Stimulated activated naive CD4-positive, alpha-beta T cell (primary cell): ENCODE measurements at regions not wholly inside any gene's neighbourhood (a gene's known extent, or its start where the extent isn't known, plus 50 kb on each side); places are given as distances from the start of the nearest gene placed in this dataset.

ENCODE experiments used
- DNase-seq, 6 experiments: peaks; one replicate each; lab custom pipeline; 2025; lab: John Stamatoyannopoulos, UW

- no peak for DNase-seq
Measured at GRCh38 chrX:5526191-5526590, 702.5 kb downstream of the NLGN4X start.

DNA sequence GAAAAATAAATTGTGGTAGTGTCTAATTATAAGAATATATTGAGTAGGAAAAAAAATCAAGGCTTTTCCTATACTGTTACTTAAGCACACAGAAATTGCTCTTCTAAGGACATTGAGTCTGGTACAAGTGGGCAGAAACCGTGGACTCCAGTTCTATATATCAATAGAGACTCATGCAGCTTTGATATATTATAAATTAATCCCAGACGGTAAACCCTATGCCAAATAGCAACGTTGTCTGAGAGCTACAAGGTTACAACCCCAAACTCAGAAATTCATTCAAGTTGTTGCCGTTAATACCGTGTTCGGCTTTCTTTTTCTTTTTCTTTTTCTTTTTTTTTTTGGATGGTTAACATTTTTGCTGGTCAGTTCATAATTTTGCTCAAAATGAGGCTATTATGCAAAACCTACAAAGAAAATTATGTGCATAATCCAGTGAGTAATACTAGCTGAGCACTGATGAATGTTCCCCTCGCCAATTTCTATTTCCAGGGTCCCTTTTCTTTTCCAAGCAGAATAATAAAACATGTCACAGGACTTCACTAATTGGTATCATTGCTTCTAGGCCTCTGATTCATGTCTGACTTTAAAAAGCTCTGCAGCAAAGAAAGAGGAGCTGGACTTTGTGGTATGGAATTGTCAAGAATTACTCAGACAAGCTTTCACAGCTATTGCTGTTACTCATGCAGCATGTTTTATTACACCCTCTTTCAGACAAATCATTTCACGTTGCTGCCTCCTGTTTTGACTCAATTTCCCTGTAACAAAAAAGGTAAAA, 737.7 kb downstream of the NLGN4X start:
- DNase-seq = no peak

DNA sequence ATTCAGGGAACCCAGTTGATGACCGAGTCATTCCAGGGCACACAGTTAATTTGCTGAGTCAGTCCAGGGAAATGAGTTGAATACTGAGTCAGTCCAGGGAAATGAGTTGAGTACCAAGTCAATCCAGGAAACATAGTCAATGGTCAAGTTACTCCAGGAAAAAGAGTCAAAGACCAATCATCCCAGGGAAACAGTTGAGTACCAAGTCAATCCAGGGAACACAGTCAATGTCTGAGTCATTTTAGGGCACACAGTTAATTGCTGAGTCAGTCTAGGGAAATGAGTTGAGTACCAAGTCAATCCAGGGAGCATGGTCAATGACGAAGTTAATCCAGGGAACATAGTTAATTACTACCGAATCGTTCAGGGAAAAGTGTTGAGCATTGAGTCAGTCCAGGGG, 754.4 kb downstream of the NLGN4X start:
- no peak for DNase-seq

GRCh38 chrX:5458300-5458842, 770.3 kb downstream of the NLGN4X start:
- no peak for DNase-seq

DNA sequence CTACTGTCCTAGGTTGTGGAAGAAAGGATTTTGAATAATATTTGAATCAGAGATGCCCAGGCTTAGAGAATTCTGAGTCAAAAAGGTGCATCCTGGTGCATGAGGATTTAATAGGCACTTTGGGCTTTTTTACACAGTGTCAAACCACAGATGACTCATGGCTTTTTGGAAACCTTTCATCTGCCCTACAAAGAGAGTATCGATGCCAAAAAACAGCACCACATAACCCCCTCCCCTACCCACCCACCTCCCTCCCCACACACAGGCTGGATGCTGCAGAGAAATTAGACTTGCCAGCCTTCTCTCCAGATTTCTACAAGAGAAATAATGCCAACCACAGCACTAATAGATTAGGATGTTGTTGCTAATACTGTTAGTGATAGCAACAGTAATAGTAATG, 779.3 kb downstream of the NLGN4X start:
- DNase-seq = no peak

- DNase-seq = no peak
Measured at GRCh38 chrX:5431823-5432222, 796.8 kb downstream of the NLGN4X start.

GRCh38 chrX:5425119-5425518, 803.5 kb downstream of the NLGN4X start:
- no peak for DNase-seq

GRCh38 chrX:5417381-5417780, 811.3 kb downstream of the NLGN4X start:
- no peak for DNase-seq

GRCh38 chrX:5415738-5416137, 812.9 kb downstream of the NLGN4X start:
- no peak for DNase-seq

- no peak for DNase-seq
Measured at GRCh38 chrX:5409106-5409505, 819.6 kb downstream of the NLGN4X start.

DNA sequence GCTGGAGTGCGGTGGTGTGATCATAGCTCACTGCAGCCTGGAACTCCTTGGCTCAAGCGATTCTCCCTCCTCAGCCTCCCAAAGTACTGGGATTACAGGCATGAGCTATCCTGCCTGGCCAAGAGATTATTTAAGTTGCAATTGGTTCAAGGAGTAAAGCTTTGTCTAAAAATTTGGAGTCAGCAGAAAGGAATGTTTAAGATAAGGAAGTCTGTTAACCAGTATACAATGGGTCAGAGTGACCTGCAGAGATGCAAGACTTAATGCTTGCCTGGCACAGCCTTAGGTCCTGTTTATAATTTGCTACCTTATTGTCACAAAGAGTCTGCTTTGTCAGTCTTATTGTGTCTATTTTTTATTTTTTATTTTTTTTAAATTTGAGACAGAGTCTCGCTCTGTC, 826.2 kb downstream of the NLGN4X start:
- DNase-seq = no peak

DNA sequence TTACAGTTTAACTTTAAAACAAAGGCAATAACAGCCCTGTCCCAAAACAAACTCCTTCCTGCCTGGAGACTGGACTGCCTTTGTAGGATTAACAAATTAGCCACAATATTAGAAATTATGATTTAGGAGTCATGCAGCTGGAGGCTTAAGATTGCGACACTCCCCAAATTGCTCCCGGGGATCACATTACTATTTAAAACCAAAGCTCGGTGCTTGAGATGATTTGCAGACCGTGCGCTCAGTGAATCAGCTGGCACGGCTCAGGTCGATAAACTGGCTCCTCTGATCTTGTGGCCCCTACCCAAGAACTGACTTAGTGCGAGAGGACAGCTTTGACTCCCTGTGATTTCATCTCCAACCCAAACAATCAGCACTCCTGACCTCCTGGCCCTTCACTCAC, 829.3 kb downstream of the NLGN4X start:
- DNase-seq = no peak

DNA sequence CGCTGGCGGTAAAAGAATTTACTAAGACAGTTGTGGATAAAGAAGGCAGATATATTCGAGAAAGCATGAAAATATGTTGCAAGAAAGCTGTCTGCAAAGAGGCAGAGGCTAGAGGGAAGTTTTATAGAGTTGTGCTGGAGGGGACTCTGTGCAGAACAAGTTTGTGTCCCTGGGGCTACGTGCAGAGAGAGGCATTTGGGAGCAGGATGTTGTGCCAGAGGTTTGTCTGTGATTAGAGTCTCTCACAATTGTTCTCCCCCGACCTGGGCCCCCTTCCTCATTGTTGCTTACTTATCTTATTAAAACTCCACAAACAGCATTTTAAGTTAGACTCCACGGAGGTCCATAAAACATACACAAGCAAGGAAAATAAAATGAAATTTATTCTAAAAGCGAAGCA, 831.3 kb downstream of the NLGN4X start:
- no peak for DNase-seq

- no peak for DNase-seq
Measured at GRCh38 chrX:5390376-5390775, 838.3 kb downstream of the NLGN4X start.

GRCh38 chrX:5388087-5388486, 840.6 kb downstream of the NLGN4X start:
- DNase-seq = no peak

DNA sequence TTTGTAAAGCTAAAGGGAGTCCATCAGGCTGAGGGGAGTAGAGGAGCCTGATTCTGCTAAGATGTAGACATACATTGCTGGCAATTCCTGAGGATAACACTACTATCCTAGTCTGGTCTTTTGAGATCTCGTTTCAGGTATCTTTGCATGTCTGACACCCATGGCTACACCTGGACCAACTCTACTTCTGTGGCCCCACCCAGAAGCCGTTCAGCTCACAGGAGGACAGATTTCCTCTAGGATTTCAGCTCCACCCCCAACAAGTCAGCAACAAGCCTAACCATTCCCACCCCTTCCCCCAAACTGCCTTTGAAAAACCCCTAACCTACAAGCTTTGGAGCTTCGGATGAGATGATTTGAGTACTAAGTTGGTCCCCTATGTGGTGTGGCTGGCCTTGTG, 848.2 kb downstream of the NLGN4X start:
- DNase-seq = no peak

DNA sequence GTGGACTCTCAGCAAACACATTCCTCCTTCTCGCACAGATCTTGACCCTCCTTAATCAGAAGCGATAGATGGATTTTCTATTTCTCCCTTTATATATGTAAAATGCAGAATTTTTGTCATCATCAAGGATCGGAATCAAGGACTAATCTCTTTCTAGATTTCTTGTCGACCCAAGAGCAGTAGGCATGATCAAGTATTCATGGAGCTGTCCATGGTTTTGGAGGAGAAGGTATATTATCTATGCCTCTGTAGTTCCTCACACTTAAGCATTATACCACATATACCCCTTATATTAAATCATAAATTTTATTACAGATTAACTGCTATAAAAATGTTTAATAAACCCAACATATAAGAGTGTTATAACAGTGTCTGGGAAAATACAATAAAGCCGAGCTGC, 886.8 kb downstream of the NLGN4X start:
- no peak for DNase-seq

- no peak for DNase-seq
Measured at GRCh38 chrX:5337160-5337559, 891.5 kb downstream of the NLGN4X start.

GRCh38 chrX:5324546-5324945, 904.1 kb downstream of the NLGN4X start:
- DNase-seq = no peak

GRCh38 chrX:5314148-5314547, 914.5 kb downstream of the NLGN4X start:
- no peak for DNase-seq

- DNase-seq = no peak
Measured at GRCh38 chrX:5307416-5307815, 921.3 kb downstream of the NLGN4X start.

GRCh38 chrX:5306654-5307121, 922.0 kb downstream of the NLGN4X start:
- no peak for DNase-seq

- no peak for DNase-seq
Measured at GRCh38 chrX:5305452-5305851, 923.2 kb downstream of the NLGN4X start.

DNA sequence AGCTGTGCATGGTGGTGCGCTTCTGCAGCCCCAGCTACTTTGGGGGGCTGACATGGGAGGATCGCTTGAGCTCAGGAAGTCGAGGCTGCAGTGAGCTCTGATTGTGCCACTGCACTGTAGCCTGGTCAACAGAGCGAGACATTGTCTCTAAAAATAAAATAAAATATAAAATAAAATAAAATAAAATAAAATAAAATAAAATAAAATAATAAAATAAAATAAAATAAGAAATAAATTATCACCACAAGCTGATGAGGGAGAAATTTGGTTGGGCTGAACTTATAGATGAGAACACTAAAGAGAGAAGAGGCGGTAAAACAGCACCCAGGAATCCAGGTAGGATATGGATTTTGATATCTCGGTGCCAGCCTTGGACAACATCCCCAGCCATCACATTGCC, 933.7 kb downstream of the NLGN4X start:
- DNase-seq = no peak
